Superior temporal gyrus (tissue), 1 donor: ENCODE measurements at regions not wholly inside any gene's neighbourhood (a gene's known extent, or its start where the extent isn't known, plus 50 kb on each side); places are given as distances from the start of the nearest gene placed in this dataset.
"Not testable (repeated sequence)": the region's sequence is repeated elsewhere in the genome, so short reads cannot be mapped to it uniquely, and the experiment has no call there.

Experiments used
- DNase-seq: peaks from one replicate; pipeline ENCODE4 v3.0.0-alpha.2; 2016; ENCODE audit errors: extremely low spot score

DNA sequence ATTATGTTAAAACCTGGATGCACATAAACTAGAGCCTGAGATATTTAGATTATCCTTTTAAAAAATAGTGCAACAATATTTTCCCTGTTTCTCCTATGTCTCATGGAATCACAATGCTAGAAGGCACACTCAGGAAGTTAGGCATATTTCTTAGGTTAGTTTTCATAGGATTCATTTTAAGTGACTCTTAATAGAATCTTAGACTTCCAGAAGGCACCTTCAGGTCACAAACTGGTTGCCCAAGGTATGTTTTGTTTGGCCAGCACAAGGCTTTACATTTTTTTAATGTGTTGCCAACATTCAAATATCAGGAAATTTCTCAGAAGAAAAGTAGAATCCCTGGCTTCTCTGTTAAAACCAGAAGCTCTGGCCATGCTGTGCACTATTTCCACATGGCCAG lies 129.3 kb downstream of the LNPK start:
- DNase-seq = no peak

- DNase-seq = no peak
These were observed 130.1 kb downstream of the LNPK start for GRCh38 chr2:175872005-175872348.

DNA sequence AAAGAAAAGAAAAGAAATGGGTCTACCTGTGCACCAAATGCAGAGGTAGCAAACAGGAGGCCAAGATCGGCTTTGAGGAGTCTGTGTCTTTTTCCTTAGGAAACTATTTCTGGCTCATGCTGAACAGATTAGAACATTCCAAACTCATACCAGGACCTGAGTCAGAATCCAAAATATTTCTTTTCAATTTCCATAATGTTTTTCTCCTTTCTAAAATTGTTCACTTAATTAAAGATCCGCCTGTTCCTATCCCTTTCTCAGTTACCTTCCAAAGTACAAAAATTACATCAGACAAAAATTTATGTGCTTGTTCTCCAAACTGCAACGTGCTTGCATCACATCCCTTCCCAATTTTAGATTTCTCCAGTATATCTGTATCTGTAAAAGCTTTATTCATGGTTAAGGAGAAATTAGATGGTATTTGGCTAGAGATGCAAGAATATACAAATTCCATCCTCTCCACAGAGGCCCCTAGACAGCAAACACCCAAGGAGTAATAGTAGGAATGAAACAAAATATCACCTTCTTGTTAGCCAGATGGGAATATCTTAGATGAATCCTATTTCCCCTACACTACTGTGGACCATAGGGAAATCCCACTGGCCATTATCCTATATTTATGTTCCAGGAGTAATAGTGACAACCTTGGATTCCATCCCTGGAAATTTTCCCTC lies 130.6 kb downstream of the LNPK start:
- peak; percentile 33 for DNase-seq

GRCh38 chr2:175865716-175866115 lies 136.4 kb downstream of the LNPK start:
- DNase-seq = no peak

- DNase-seq = no peak
These were observed 137.8 kb downstream of the LNPK start for GRCh38 chr2:175864137-175864850.

DNA sequence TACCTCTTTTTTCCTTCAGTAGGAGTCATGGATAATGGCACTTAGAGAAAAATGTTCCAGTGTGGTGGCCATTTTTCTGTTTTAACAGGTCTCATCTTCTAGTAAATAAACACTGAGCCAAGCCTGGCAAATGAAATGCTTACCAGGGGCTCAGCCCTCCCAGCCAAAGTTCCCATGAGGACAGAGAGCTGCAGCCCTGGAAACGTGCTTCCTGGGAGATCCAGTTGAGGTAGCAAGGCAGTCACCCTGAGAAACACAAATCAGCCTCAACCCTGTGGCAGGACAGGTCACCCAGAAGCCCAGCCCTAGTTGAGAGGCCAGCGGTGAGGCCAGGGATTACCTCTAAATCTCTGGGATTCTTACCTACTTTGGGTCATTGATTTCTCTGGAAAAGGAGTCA lies 140.1 kb downstream of the LNPK start:
- DNase-seq = no peak

DNA sequence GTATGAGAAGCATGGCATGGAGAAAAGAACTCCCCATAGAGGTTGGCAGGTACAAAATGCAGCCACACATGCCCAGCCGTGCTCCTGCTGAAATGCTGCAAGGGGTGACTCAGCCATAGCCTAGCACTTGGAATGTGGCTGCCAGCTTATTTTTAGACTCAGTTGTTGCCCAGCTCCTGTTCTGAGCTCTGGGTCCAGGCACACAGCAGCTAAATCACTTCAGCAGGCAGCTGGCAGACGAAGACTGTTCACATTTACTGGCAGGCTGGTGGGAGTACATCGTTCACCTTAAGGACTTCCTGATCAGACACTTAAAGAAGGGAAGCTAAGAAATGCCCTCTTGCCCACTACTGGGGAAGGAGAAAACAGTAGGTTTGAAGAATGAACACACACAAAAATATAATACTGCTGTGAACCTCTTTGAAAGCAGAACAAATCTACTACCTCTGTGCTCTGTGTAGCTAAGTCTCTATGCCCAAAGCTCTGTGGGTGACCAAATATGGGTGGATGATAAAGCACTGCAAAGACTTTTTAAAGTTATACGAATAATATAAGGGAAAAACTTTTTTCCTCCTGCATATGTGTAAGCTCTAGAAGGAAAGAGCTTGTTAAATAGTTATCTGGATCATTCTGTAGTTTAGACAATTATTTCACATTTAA lies 146.1 kb downstream of the LNPK start:
- peak; percentile 66 for DNase-seq

- no peak for DNase-seq
These were observed 146.8 kb downstream of the LNPK start for GRCh38 chr2:175855236-175855635.

- DNase-seq = no peak
These were observed 147.4 kb downstream of the LNPK start for GRCh38 chr2:175854665-175855064.

DNA sequence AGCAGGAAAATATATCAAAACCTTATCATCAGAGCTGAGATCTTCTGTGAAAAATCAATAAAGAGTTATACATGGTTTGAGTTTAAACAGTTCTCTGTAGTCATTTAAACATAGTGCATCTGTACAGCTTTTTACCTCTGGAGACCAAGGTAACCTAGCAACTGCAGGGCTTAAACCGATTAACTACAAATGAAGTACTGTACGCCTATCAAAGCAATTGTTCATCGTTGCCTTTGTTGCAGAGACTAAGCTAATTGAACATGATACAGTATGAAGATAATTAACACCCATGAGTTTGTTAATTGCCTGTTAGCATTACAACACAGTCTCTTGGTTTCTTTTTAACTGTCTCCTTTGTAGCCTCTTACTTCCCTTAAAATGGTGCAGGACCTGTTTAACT lies 147.9 kb downstream of the LNPK start:
- DNase-seq = peak; percentile 25

DNA sequence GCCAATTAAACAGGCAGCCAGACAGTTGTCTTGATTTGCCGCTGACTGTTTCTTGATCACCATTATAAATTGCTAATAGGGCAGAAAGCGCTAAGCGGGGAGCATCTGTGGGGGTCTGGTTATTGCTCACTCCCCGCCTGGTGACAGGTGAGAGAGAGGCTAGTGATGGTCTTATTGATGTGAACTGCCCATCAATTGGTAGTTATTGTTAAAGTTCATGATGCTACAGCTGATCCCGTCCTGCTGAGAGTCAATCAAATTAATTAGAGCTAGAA lies 148.5 kb downstream of the LNPK start:
- DNase-seq = no peak

DNA sequence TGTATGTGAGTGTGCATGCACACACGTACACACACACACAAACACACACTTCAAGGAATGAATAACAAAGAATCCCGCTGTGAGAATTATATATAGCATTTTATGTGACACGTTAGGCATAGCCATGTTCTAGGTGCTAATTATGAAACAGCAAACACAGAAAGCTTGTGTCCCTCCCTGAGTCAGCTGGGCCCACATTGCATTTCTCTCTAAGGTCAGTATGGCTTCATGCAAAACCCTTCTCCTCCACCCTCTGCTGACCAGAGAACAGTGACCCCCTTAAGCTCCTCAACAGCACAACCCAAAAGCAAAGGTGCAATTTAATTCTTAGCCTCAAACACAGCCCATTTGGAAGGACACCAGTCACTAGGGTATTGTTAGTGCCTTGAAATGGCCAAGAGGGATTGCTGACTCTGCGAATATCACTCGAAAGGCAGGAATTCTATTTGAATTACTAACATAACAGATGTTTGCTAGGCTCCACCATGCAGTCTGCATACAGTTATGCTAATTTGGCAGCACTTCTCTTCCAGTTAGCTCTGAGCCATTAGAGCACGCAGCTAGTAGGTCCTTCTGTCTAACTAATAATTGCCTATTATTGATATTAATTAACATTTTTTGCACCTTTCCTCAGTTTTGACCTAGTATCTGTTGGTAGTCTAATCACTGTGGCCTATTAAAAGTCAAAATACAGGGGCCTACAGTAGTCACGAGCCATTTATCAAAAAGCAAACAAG lies 149.0 kb downstream of the LNPK start:
- no peak for DNase-seq

DNA sequence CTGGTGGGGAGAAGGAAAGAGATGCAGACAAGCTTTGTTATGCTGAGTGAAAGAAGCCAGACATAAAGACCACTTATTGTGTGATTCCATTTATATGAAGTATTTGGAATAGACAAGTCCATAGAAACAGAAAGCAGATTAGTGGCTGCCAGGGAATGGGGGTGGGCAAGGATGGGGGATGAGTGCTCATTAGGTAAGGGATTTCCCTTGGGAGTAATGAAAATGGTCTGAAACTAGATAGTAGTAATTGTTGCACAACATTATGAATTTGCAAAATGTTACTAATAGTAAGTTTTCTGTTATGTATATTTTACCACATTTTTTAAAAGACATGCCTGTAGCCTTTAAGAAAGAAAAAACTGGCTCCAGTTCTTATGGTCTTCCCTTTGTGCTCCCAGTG lies 154.9 kb downstream of the LNPK start:
- DNase-seq = no peak

DNA sequence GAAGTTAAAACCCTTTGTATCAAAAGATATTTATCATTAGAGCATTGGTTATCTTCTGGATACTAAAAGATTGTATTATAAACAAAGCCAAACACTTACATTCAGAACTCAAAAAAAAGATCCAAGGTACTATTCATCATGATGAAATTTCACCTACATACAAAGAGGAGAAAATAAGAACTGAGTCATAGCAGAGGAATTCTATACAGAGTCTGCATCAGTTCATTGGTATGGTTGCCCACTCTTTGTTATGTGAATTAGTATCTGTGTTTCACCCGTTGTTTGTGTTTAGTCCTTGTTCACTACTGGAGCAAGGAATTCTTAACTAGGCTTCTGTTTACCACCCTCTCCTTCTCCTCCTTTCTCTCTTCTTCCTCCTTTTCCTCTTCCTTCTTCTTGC lies 157.9 kb downstream of the LNPK start:
- DNase-seq = no peak

DNA sequence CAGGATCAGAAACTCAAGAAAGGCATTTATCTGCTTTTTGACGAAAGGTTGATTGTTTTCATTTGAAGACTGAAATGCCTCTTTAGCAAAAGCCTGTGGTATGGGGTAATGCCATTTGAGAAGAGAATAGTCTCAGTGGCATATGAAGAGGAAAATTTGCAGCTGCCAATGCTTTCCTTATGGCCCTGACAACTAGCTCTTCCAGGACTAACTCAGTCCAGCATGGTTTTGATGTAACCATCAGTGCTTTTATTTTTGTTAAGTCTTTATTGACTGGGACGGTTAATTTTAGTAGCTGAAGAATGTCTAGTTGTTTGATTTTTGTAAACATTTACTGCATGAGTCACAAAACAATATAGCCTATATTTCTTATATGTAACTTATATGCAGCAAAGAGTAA lies 158.4 kb downstream of the LNPK start:
- no peak for DNase-seq

DNA sequence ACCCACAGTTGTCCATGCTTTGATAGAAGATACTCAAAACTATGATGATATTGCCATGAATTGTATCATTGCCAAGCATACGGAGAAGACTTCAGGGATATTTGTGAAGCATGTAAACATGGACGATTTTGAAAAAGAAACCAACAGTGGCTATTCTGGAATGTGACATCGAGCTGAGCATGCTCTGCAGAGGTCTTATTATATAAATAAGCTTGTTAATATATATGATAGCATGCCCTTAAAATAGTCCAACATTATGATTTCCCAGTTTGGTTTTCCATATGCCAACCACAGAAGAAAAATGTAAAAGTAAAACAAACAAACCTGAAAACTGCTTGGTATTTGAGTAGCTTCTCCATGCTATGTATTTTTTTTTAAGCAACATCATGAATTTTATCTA lies 159.1 kb downstream of the LNPK start:
- DNase-seq = no peak

- not testable (repeated sequence) for DNase-seq
These were observed 161.3 kb downstream of the LNPK start for GRCh38 chr2:175840765-175841164.

- no peak for DNase-seq
These were observed 161.8 kb downstream of the LNPK start for GRCh38 chr2:175840256-175840655.

GRCh38 chr2:175838979-175839378 lies 163.1 kb downstream of the LNPK start:
- no peak for DNase-seq

GRCh38 chr2:175837046-175837445 lies 165.0 kb downstream of the LNPK start:
- DNase-seq = no peak

GRCh38 chr2:175836361-175836760 lies 165.7 kb downstream of the LNPK start:
- DNase-seq = no peak

DNA sequence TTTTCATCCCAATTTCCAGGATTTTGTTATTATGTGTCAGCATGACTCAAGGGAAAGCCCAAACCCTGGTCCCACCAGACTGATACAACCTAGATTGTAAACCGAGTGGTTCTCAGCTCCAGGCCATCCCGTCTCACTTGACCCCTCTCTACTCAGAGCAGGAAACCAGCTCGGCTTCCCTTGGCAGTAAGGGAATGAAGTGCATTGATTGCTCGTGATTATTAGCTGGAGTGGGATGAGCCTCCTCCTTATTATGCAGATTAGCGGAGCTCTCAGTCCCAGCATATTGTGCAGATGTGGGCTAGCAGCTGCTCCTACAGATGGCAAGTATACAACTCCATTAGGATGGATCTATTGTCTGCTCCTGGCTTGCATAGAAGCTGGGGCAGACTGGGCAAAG lies 167.6 kb downstream of the LNPK start:
- no peak for DNase-seq

GRCh38 chr2:175832866-175833265 lies 169.2 kb downstream of the LNPK start:
- no peak for DNase-seq
